ENCODE measurements at regions not wholly inside any gene's neighbourhood (a gene's known extent, or its start where the extent isn't known, plus 50 kb on each side); places are given as distances from the start of the nearest gene placed in this dataset.
A peak's percentile ranks its signal among the peaks of the same experiment; 100 is the strongest.

DNA sequence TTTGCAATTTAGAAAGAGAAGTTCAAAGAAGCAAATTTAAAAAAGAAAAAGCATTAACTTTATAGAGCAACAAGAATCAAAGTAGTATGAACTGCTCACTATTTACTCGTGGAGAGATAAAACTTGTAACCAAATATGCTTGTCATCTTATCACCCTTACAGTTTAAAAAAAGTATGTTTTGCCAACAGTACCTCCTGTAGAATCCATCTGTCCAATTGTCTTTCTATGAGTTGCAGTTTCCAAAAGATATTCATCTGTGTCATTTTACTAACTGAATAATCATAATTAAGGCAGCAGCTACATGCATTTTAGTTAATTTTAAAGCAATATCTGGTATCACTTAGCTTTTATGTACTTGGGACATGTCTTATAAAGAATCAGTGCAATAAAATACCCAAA, 1112.3 kb downstream of the DSC3 start:
- no peak for DNase-seq (ENCODE audit: low read depth)
- H3K4me3 ChIP-seq (ENCODE audit: low read length), result no peak overlapping the region
- TF ChIP-seq, protein P1, sequence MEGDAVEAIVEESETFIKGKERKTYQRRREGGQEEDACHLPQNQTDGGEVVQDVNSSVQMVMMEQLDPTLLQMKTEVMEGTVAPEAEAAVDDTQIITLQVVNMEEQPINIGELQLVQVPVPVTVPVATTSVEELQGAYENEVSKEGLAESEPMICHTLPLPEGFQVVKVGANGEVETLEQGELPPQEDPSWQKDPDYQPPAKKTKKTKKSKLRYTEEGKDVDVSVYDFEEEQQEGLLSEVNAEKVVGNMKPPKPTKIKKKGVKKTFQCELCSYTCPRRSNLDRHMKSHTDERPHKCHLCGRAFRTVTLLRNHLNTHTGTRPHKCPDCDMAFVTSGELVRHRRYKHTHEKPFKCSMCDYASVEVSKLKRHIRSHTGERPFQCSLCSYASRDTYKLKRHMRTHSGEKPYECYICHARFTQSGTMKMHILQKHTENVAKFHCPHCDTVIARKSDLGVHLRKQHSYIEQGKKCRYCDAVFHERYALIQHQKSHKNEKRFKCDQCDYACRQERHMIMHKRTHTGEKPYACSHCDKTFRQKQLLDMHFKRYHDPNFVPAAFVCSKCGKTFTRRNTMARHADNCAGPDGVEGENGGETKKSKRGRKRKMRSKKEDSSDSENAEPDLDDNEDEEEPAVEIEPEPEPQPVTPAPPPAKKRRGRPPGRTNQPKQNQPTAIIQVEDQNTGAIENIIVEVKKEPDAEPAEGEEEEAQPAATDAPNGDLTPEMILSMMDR (IDR thresholded peaks at IDR 0.05; ENCODE audit: insufficient read depth, low read depth, low read length, missing control alignments), result no peak

DNA sequence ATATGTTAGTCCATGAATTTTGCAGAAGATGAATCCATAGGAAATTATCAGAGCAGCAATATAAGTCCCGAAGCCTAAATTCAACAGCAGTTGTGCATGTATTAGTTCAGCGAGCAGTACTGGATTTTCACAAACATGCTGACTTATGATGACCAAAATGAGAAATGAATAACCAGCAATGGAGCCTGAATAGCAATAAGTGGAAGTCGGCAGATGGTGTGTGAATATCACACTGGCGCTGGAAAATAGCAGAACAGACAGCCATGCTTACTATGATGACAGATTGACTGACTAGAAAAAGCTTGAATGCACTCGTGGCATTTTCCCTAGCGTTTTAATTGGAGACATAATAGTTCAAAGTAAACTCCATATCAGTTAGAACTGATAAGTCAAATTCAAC, 1114.5 kb downstream of the DSC3 start:
- DNase-seq (ENCODE audit: low read depth), result no peak
- TF ChIP-seq, protein P1 (IDR thresholded peaks at IDR 0.05; ENCODE audit: insufficient read depth, low read depth, low read length, missing control alignments), result no peak
- H3K4me3 ChIP-seq (ENCODE audit: low read length), result no peak overlapping the region

DNA sequence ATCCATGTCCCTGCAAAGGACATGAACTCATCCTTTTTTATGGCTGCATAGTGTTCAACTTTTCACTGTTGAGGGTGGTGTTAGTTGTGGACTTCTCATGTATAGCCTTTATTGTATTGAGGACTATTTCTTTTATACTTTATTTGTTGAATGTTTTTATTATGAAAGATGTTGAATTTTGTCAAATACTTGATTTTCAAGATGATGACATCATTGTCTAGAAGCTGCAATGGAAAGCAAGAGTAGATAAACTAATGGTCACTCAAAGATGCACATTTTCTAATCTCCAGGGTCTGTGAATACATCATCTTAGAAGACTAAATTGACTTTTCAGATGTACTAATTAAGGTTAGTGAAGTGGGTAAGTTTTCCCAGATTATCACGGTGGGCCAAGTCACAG, 1117.0 kb downstream of the DSC3 start:
- TF ChIP-seq, protein P1 (IDR thresholded peaks at IDR 0.05; ENCODE audit: insufficient read depth, low read depth, low read length, missing control alignments), result no peak
- H3K4me3 ChIP-seq (ENCODE audit: low read length), result no peak overlapping the region
- no peak for DNase-seq (ENCODE audit: low read depth)

DNA sequence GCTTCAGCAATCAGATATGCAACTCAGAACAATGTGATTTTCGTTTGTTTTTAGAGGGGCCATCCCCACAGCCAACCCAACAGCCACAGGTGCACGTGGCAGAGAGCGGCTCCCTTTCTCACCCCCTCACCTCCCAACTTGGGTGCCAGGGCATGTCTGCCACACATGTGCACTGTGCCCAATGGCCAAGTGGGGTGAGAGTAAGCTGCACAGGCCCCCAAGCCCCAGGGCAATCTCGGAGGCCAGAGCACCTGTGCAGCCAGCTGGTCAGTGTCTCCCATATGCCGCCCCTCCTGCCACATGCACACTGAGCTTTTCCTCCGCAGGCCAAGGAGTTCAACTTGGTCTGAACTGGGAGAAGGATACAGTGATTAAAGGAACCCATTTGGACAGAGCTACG, 1130.2 kb downstream of the DSC3 start:
- TF ChIP-seq, protein P1 (IDR thresholded peaks at IDR 0.05; ENCODE audit: insufficient read depth, low read depth, low read length, missing control alignments), result no peak
- no peak overlapping the region for H3K4me3 ChIP-seq (ENCODE audit: low read length)
- no peak for DNase-seq (ENCODE audit: low read depth)

DNA sequence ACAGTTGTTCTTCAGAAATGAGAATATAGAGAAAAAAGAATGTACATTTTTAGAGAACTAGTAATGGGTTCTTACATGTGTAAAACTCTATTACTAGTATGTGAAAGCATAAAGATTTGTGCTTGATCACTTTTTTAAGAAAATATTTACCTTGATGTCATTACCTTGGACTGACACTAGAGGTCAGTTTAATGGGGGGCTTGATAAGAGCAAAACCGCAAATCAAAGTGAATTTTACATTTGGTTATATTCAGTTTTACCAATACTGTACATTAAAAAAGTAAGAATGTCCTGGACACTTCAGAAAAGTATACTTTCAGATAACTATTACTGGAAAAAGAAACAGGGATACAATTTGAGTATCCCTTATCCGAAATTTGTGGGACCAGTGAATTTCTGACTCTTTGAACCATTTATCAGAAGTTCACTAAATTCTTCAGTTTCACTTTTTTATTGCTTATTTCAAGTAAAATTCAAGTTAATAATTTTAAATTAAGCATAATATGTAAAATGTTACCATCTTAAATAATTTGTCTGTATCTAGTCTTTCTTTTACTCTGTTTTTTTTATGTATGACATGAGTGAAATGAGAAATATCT, 1149.5 kb downstream of the DSC3 start:
- peak; percentile 21 for DNase-seq (ENCODE audit: low read depth)
- no peak overlapping the region for H3K4me3 ChIP-seq (ENCODE audit: low read length)
- TF ChIP-seq, protein P1 (IDR thresholded peaks at IDR 0.05; ENCODE audit: insufficient read depth, low read depth, low read length, missing control alignments), result peak; percentile 58

DNA sequence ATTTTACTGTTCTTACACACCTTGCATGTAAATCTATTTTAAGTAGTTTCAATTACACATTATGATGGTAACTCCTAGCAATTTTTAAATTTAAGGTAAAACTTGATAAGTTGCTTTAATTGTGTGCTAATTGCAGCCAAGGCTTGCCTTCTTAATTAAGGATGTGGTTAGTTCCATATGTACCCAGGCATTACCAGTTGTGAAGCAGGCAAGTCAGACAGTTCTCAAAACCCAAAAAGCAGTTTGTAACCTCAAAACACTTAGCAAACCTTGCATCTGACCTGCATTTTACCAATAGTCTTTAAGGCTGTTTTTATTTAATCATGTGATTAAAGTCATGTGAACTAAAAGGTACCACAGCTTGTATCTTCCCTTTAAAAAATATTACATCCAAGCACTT, 1159.4 kb downstream of the DSC3 start:
- no peak for DNase-seq (ENCODE audit: low read depth)

DNA sequence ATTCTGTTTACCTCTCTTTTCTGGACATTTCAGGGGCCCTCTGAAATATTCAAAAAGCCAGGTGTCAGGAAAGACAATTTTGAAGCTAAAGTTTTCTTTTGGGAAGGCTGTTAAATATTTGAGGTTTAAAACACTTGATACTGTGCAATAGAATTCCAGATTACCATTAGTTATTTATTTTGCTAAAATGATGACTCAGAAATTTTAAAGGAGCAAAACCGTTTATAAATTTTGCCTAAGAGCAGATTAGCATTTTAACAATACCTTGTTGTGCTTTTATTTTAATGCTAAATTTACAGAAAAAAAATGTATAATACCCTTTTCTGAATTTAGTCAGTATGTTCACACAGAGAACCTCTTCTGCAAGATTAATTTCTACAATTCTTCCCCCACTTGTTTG, 1159.9 kb downstream of the DSC3 start:
- TF ChIP-seq, protein P1 (IDR thresholded peaks at IDR 0.05; ENCODE audit: insufficient read depth, low read depth, low read length, missing control alignments), result no peak
- H3K4me3 ChIP-seq (ENCODE audit: low read length), result no peak overlapping the region
- DNase-seq (ENCODE audit: low read depth), result no peak

More for the DNA sequence above, 1159.4 kb downstream of the DSC3 start:
- TF ChIP-seq, protein P1 (IDR thresholded peaks at IDR 0.05; ENCODE audit: insufficient read depth, low read depth, low read length, missing control alignments), result no peak
- no peak overlapping the region for H3K4me3 ChIP-seq (ENCODE audit: low read length)
